Sigmoid colon (tissue), 4 donors: ENCODE measurements at regions not wholly inside any gene's neighbourhood (a gene's known extent, or its start where the extent isn't known, plus 50 kb on each side); places are given as distances from the start of the nearest gene placed in this dataset.

Source experiments
- CTCF ChIP-seq, 4 experiments: fragments of 450-650 bp in 3 of 4; fragments of 200-600 bp in 1 of 4; IDR thresholded peaks; one replicate each; pipeline ENCODE4 v1.5.1; 2016 to 2019; ENCODE audit warnings: antibody characterized with exemption in 4 of 4, mild to moderate bottlenecking in 3 of 4, moderate library complexity in 2 of 4
- EP300 ChIP-seq, 4 donors: sonication (generic); formaldehyde crosslinking; IDR thresholded peaks; one replicate each; pipeline ENCODE4 v1.6.1; 2017; ENCODE audit warnings: antibody characterized with exemption in 4 of 4

GRCh38 chr16:86926181-86927094 lies 348.1 kb downstream of the FOXL1 start:
- TF ChIP-seq CTCF (IDR thresholded peaks at IDR 0.05) (no peak), EP300 (IDR thresholded peaks at IDR 0.05) (no peak)
